IMR-90 (cell line): ENCODE measurements at regions not wholly inside any gene's neighbourhood (a gene's known extent, or its start where the extent isn't known, plus 50 kb on each side); places are given as distances from the start of the nearest gene placed in this dataset.

Experiments used
- ATAC-seq: fragments of 200-7000 bp; cut with Tn5 transposase; 2 replicates; pipeline ENCODE4 v1.9.1; 2020; ENCODE audit warnings: low read depth, mild to moderate bottlenecking, moderate library complexity
- BruUV-seq: library from RNA; stranded (reverse); fragments of 400-500 nt; replicated peaks from 2 replicates; lab custom pipeline; 2021; lab: Mats Ljungman, UMichigan
- CTCF ChIA-PET: fragments of 300-600 bp; formaldehyde crosslinking; extraction: SDS; loops from one replicate; lab custom pipeline; 2021; ENCODE audit warnings: antibody characterized with exemption; lab: Yijun Ruan, JAX
- POLR2A ChIA-PET: fragments of 300-600 bp; sonication (Branson Sonifier 250); formaldehyde crosslinking; loops from one replicate; lab custom pipeline; 2022; ENCODE audit warnings: antibody characterized with exemption; ENCODE audit not compliant: unreplicated experiment; lab: Charles Lee
- DNase-seq: peaks from one replicate; pipeline ENCODE4 v3.0.0; 2013
- H2AFZ ChIP-seq: replicated peaks from 2 replicates; pipeline ENCODE3; 2013; ENCODE audit warnings: low read length, mild to moderate bottlenecking; ENCODE audit not compliant: poor library complexity
- H2AK5ac ChIP-seq: 2 replicates; pipeline ENCODE4 v1.6.1; 2013; ENCODE audit warnings: low read depth, low read length, inconsistent platforms
- H2AK9ac ChIP-seq: replicated peaks from 2 replicates; pipeline ENCODE3; 2013; ENCODE audit warnings: mild to moderate bottlenecking, low read depth, low read length, moderate library complexity; ENCODE audit not compliant: poor library complexity
- H2BK120ac ChIP-seq: 2 replicates; pipeline ENCODE4 v1.6.1; 2013; ENCODE audit warnings: low read depth, low read length, inconsistent platforms
- H2BK15ac ChIP-seq: 3 replicates; pipeline ENCODE4 v1.6.1; 2013; ENCODE audit warnings: low read depth, low read length, inconsistent platforms
- H2BK20ac ChIP-seq: 2 replicates; pipeline ENCODE4 v1.6.1; 2013; ENCODE audit warnings: low read depth, mild to moderate bottlenecking, inconsistent platforms, low read length, moderate library complexity
- H2BK5ac ChIP-seq: 2 replicates; pipeline ENCODE4 v1.6.1; 2013; ENCODE audit warnings: mild to moderate bottlenecking, low read depth, low read length, inconsistent platforms; ENCODE audit not compliant: poor library complexity, severe bottlenecking
- H3K14ac ChIP-seq: replicated peaks from 2 replicates; pipeline ENCODE4 v1.6.1; 2013; ENCODE audit warnings: low read depth, low read length, inconsistent platforms
- H3K18ac ChIP-seq: 2 replicates; pipeline ENCODE4 v1.6.1; 2013; ENCODE audit warnings: low read depth, low read length, control low read depth
- H3K23ac ChIP-seq: 2 replicates; pipeline ENCODE4 v1.6.1; 2013; ENCODE audit warnings: low read depth, low read length, inconsistent platforms
- H3K27ac ChIP-seq: 2 replicates; pipeline ENCODE4 v1.5.1; 2013; ENCODE audit warnings: mild to moderate bottlenecking, control low read depth, low read length; ENCODE audit not compliant: insufficient read depth
- H3K27me3 ChIP-seq: 2 replicates; pipeline ENCODE4 v1.6.1; 2013; ENCODE audit warnings: low read length; ENCODE audit not compliant: control insufficient read depth, insufficient read depth
- H3K36me3 ChIP-seq: 2 replicates; pipeline ENCODE4 v1.6.1; 2013; ENCODE audit warnings: low read length, mixed read lengths; ENCODE audit not compliant: control insufficient read depth, insufficient read depth
- H3K4ac ChIP-seq: 2 replicates; pipeline ENCODE4 v1.6.1; 2013; ENCODE audit warnings: low read depth, low read length, inconsistent platforms
- H3K4me1 ChIP-seq: 2 replicates; pipeline ENCODE4 v1.6.1; 2013; ENCODE audit warnings: low read length, mixed read lengths; ENCODE audit not compliant: control insufficient read depth, insufficient read depth
- H3K4me2 ChIP-seq: 2 replicates; pipeline ENCODE4 v1.6.1; 2013; ENCODE audit warnings: low read depth, mild to moderate bottlenecking, control low read depth, low read length, moderate library complexity
- H3K4me3 ChIP-seq: 2 replicates; pipeline ENCODE4 v1.5.1; 2013; ENCODE audit warnings: low read depth, mild to moderate bottlenecking, control low read depth, low read length, moderate library complexity; ENCODE audit not compliant: insufficient read depth
- H3K56ac ChIP-seq: 2 replicates; pipeline ENCODE4 v1.6.1; 2013; ENCODE audit warnings: low read length, inconsistent platforms; ENCODE audit not compliant: insufficient read depth; ENCODE audit errors: extremely low read depth
- H3K79me1 ChIP-seq, 2 experiments: 2 replicates each; pipeline ENCODE4 v1.6.1; 2013; ENCODE audit warnings: low read length in 2 of 2, inconsistent platforms in 1 of 2, low read depth in 1 of 2
- H3K9ac ChIP-seq: 2 replicates; pipeline ENCODE4 v1.6.1; 2013; ENCODE audit warnings: low read depth, low read length, control low read depth
- H3K9me1 ChIP-seq: 2 replicates; pipeline ENCODE4 v1.6.1; 2013; ENCODE audit warnings: low read length, inconsistent platforms; ENCODE audit not compliant: insufficient read depth
- H3K9me3 ChIP-seq: 2 replicates; pipeline ENCODE4 v1.6.1; 2013; ENCODE audit warnings: low read length; ENCODE audit not compliant: control insufficient read depth, insufficient read depth
- H4K20me1 ChIP-seq: 2 replicates; pipeline ENCODE4 v1.6.1; 2013; ENCODE audit warnings: low read length, inconsistent platforms; ENCODE audit not compliant: insufficient read depth
- H4K5ac ChIP-seq: 2 replicates; pipeline ENCODE4 v1.6.1; 2013; ENCODE audit warnings: mild to moderate bottlenecking, low read depth, low read length, control low read depth
- H4K8ac ChIP-seq, 2 experiments: 2 replicates each; pipeline ENCODE4 v1.6.1; 2013; ENCODE audit warnings: low read depth in 2 of 2, low read length in 2 of 2, control low read depth in 1 of 2, inconsistent platforms in 1 of 2
- H4K91ac ChIP-seq: 2 replicates; pipeline ENCODE4 v1.6.1; 2013; ENCODE audit warnings: low read depth, low read length, inconsistent platforms; ENCODE audit not compliant: insufficient read depth
- CEBPB ChIP-seq: IDR thresholded peaks from 2 replicates; pipeline ENCODE4 v1.6.1; 2012; ENCODE audit warnings: low read depth, low read length, improper control_type of control experiment
- CTCF ChIP-seq: conservative IDR thresholded peaks from 2 replicates; pipeline ENCODE4 v1.5.1; 2012; ENCODE audit warnings: mild to moderate bottlenecking, low read depth, low read length, improper control_type of control experiment
- WGBS, 2 experiments: methylation state at CpG; one replicate each; pipeline versions ENCODE4 v1.1.5 to v1.1.7; 2013; ENCODE audit warnings: missing lambda C conversion rate in 2 of 2; ENCODE audit not compliant: insufficient read length in 1 of 2; ENCODE audit errors: extremely low coverage in 2 of 2; 5-methylcytosine and 5-hydroxymethylcytosine counted together
- dilution Hi-C: fragments of 300-500 bp; cut with HindIII; formaldehyde crosslinking; loops from one replicate; pipeline ENCODE4 v1.14.3; 2018; ENCODE audit warnings: low sequenced_read_pairs; ENCODE audit not compliant: unreplicated experiment
- in situ Hi-C: fragments of 300-500 bp; cut with MboI; formaldehyde crosslinking; loops from 3 replicates; pipeline ENCODE4 v1.14.3; 2019; ENCODE audit warnings: low sequenced_read_pairs, inconsistent platforms, mixed read lengths
- intact Hi-C: fragments of 100-400 bp; cut with micrococcal nuclease; formaldehyde crosslinking; loops from 2 replicates; pipeline ENCODE4 v1.10.0; 2022

GRCh38 chr20:6469695-6470094 is 297.8 kb upstream of the BMP2 start:
- Histone ChIP-seq H3K79me1 (no peaks in the 10 kb centered on the region), H2BK120ac (no peak overlapping the region), H2AK5ac (no peak overlapping the region), H4K91ac (no peak overlapping the region), H3K36me3 (no peaks in the 10 kb centered on the region), H3K4me2 (no peak overlapping the region), H2BK20ac (peak overlapping the region; percentile 21; the same call in 1 of the 2 replicates), H3K9ac (no peak overlapping the region), H2BK15ac (no peak overlapping the region), H3K4me1 (peaks cover 9% of the 10 kb centered on the region), H3K4ac (no peak overlapping the region), H3K9me1 (peaks cover 7% of the 10 kb centered on the region; the same call in 1 of the 2 replicates), H3K18ac (peak overlapping the region; percentile 5; the same call in 1 of the 2 replicates), H3K9me3 (no peaks in the 10 kb centered on the region; the same call in 1 of the 2 replicates), H3K23ac (no peak overlapping the region), H3K27me3 (no peaks in the 10 kb centered on the region), H3K4me3 (no peak overlapping the region), H4K8ac (no peak overlapping the region), H2BK5ac (no peak overlapping the region), H3K27ac (no peak overlapping the region), H4K5ac (no peak overlapping the region), H4K20me1 (no peaks in the 10 kb centered on the region), H2AFZ (no peak overlapping the region), H2AK9ac (no peak overlapping the region), H3K14ac (no peak overlapping the region), H3K56ac (no peak overlapping the region)
- no peak for ATAC-seq
- no peak for TF ChIP-seq CEBPB
- TF ChIP-seq CTCF: no peak
- POLR2A ChIA-PET: no interaction called here
- intact Hi-C loops: loop anchor here (5.0 kb wide), 1 partner anchor 108 kb away; no protein-coding TSS in a partner anchor
- no TSS peak for BruUV-seq
- DNase-seq: no peak
- WGBS, 2 experiments: no CpG with 5 or more reads among the region's 4 CpGs
- dilution Hi-C loops: no loop called here
- CTCF ChIA-PET: no interaction called here
- in situ Hi-C loops: no loop called here
